HCT116 (cell line): ENCODE measurements at regions not wholly inside any gene's neighbourhood (a gene's known extent, or its start where the extent isn't known, plus 50 kb on each side); places are given as distances from the start of the nearest gene placed in this dataset.

ENCODE experiments used
- CBX3 ChIP-seq: IDR thresholded peaks from 2 replicates; pipeline ENCODE4 v1.6.1; 2012; ENCODE audit warnings: low read depth
- CEBPB ChIP-seq: IDR thresholded peaks from 2 replicates; pipeline ENCODE4 v1.6.1; 2012; ENCODE audit warnings: low read depth
- EZH2 ChIP-seq: fragments of 200-600 bp; sonication (generic); IDR thresholded peaks from 2 replicates; pipeline ENCODE4 v1.6.1; 2017; ENCODE audit warnings: antibody characterized with exemption, mixed run types
- POLR2A ChIP-seq: IDR thresholded peaks from 2 replicates; pipeline ENCODE4 v1.7.0; 2011; ENCODE audit warnings: borderline replicate concordance; ENCODE audit not compliant: insufficient read depth, insufficient read length; ENCODE audit errors: extremely low read depth
- POLR2AphosphoS5 ChIP-seq: IDR thresholded peaks from 2 replicates; pipeline ENCODE4 v1.6.1; 2011; ENCODE audit warnings: mild to moderate bottlenecking, low read depth, low read length, moderate library complexity
- SP1 ChIP-seq: IDR thresholded peaks from 2 replicates; pipeline ENCODE4 v1.6.1; 2012; ENCODE audit warnings: low read depth
- YY1 ChIP-seq: IDR thresholded peaks from 2 replicates; pipeline ENCODE4 v1.6.1; 2011; ENCODE audit warnings: low read length, low read depth, moderate library complexity, mild to moderate bottlenecking; ENCODE audit not compliant: insufficient replicate concordance; ENCODE audit errors: extremely low read depth
- TF ChIP-seq, protein P1 (sequence below), 3 experiments: fragments of 200-600 bp in 1 of 3; sonication (generic) in 1 of 3; IDR thresholded peaks in 2 of 3; conservative IDR thresholded peaks in 1 of 3; 2 replicates each; pipeline ENCODE4 v1.5.1; 2012 to 2017; ENCODE audit warnings: low read depth in 2 of 3, low read length in 2 of 3, antibody characterized with exemption in 1 of 3, borderline replicate concordance in 1 of 3, control low read depth in 1 of 3, mild to moderate bottlenecking in 1 of 3, mixed read lengths in 1 of 3, mixed run types in 1 of 3, moderate library complexity in 1 of 3; ENCODE audit not compliant: insufficient read depth in 1 of 3
- TF ChIP-seq, protein P2 (sequence below): IDR thresholded peaks from 2 replicates; pipeline ENCODE4 v1.6.1; 2012
- TF ChIP-seq, protein P3 (sequence below): IDR thresholded peaks from 2 replicates; pipeline ENCODE4 v1.6.1; 2012; ENCODE audit warnings: low read depth
- TF ChIP-seq, protein P4 (sequence below): IDR thresholded peaks from 2 replicates; pipeline ENCODE4 v1.6.1; 2011; ENCODE audit warnings: mild to moderate bottlenecking, low read length, moderate library complexity; ENCODE audit not compliant: insufficient replicate concordance; ENCODE audit errors: extremely low read depth

DNA sequence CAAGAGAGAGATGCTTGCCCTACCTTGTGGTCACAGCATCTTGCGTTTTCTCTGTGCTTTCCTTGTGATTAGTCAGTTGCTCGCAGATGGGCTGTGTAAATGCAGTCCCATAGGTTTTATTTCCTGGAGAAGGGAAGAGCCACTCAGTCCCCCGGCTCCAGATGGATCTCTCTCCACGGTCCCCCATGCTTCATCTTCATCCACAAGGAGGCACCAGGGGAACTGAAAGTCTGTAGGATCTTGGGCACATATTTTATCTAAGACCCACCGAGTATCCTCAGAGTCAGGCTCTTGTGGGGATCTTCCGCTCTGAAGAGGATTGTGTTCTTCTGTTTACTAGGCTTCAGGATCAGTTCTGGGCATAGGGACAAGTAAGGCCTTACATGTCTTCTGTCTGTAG, 66.8 kb upstream of the E2F8 start:
- TF ChIP-seq, protein P1, sequence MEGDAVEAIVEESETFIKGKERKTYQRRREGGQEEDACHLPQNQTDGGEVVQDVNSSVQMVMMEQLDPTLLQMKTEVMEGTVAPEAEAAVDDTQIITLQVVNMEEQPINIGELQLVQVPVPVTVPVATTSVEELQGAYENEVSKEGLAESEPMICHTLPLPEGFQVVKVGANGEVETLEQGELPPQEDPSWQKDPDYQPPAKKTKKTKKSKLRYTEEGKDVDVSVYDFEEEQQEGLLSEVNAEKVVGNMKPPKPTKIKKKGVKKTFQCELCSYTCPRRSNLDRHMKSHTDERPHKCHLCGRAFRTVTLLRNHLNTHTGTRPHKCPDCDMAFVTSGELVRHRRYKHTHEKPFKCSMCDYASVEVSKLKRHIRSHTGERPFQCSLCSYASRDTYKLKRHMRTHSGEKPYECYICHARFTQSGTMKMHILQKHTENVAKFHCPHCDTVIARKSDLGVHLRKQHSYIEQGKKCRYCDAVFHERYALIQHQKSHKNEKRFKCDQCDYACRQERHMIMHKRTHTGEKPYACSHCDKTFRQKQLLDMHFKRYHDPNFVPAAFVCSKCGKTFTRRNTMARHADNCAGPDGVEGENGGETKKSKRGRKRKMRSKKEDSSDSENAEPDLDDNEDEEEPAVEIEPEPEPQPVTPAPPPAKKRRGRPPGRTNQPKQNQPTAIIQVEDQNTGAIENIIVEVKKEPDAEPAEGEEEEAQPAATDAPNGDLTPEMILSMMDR (IDR thresholded peaks at IDR 0.05 in 2 of 3, conservative IDR thresholded peaks at IDR 0.05 in 1 of 3; ENCODE audit: borderline replicate concordance in 1 of 3, insufficient read depth in 1 of 3, low read depth in 2 of 3, low read length in 2 of 3) = no peak
- TF ChIP-seq POLR2AphosphoS5 = no peak
- TF ChIP-seq SP1 = no peak
- TF ChIP-seq, protein P2, sequence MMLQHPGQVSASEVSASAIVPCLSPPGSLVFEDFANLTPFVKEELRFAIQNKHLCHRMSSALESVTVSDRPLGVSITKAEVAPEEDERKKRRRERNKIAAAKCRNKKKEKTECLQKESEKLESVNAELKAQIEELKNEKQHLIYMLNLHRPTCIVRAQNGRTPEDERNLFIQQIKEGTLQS = no peak
- no peak for TF ChIP-seq YY1
- TF ChIP-seq CEBPB = no peak
- no peak for TF ChIP-seq EZH2
- TF ChIP-seq, protein P3, sequence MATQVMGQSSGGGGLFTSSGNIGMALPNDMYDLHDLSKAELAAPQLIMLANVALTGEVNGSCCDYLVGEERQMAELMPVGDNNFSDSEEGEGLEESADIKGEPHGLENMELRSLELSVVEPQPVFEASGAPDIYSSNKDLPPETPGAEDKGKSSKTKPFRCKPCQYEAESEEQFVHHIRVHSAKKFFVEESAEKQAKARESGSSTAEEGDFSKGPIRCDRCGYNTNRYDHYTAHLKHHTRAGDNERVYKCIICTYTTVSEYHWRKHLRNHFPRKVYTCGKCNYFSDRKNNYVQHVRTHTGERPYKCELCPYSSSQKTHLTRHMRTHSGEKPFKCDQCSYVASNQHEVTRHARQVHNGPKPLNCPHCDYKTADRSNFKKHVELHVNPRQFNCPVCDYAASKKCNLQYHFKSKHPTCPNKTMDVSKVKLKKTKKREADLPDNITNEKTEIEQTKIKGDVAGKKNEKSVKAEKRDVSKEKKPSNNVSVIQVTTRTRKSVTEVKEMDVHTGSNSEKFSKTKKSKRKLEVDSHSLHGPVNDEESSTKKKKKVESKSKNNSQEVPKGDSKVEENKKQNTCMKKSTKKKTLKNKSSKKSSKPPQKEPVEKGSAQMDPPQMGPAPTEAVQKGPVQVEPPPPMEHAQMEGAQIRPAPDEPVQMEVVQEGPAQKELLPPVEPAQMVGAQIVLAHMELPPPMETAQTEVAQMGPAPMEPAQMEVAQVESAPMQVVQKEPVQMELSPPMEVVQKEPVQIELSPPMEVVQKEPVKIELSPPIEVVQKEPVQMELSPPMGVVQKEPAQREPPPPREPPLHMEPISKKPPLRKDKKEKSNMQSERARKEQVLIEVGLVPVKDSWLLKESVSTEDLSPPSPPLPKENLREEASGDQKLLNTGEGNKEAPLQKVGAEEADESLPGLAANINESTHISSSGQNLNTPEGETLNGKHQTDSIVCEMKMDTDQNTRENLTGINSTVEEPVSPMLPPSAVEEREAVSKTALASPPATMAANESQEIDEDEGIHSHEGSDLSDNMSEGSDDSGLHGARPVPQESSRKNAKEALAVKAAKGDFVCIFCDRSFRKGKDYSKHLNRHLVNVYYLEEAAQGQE = no peak
- TF ChIP-seq, protein P4, sequence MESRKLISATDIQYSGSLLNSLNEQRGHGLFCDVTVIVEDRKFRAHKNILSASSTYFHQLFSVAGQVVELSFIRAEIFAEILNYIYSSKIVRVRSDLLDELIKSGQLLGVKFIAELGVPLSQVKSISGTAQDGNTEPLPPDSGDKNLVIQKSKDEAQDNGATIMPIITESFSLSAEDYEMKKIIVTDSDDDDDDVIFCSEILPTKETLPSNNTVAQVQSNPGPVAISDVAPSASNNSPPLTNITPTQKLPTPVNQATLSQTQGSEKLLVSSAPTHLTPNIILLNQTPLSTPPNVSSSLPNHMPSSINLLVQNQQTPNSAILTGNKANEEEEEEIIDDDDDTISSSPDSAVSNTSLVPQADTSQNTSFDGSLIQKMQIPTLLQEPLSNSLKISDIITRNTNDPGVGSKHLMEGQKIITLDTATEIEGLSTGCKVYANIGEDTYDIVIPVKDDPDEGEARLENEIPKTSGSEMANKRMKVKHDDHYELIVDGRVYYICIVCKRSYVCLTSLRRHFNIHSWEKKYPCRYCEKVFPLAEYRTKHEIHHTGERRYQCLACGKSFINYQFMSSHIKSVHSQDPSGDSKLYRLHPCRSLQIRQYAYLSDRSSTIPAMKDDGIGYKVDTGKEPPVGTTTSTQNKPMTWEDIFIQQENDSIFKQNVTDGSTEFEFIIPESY = no peak
- TF ChIP-seq POLR2A = no peak
- no peak for TF ChIP-seq CBX3
